GM18873 (cell line): ENCODE measurements at regions not wholly inside any gene's neighbourhood (a gene's known extent, or its start where the extent isn't known, plus 50 kb on each side); places are given as distances from the start of the nearest gene placed in this dataset.

Experiments used
- ATAC-seq: cut with Tn5 transposase; IDR thresholded peaks from one replicate; pipeline ENCODE4 v1.9.1; 2021; ENCODE audit warnings: mild to moderate bottlenecking, moderate library complexity, moderate number of reproducible peaks; ENCODE audit not compliant: unreplicated experiment, low FRiP score

DNA sequence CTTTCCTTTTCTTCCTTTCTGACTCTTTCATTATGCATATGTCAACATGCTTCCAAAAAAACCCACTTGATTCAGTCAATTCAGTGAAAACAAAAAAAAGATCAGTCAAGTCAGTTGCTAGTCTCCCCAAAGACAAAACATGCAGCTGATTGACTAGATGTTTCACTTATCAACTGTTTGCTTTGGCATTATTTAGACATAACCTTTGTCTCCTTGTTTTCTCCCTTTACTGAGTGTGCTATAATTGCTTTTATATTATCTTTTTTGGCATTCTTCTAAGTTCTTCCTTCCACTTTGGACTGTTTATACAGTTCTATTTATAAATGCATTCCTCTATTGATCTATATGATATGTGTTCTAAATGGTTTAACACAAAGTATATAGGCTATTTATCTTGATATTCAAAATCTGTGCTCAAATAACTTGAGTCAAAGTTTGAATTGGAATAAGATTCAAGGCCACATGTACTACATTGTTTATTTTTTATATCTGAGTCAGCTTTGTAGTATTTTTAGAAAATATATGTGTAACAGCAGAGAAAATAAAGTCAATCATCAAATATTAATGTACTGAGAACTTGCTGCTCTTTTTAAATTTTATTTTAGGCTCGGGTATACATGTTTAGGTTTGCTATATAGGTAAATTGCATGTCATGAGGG lies 260.5 kb downstream of the CENPW start:
- no peak for ATAC-seq

DNA sequence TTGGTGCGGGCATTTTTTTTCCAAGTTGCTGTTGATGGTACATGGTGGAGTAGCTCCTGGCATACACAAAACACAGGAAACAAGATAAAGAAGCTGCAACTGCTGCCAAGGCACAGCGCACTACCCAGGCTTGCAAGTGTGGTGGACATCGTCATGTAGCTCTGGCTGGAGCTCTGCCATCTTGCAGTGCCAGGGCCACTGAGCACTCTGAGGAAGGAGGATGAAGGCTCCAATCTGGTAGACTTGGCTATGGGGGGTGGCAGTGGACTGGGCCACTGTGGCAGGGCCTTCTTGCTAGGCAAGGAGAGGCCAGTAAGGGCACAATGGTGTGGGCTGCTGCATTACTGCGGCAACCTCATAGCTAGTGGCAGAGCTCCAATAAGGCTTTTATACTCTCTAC lies 263.5 kb downstream of the CENPW start:
- ATAC-seq, result no peak

DNA sequence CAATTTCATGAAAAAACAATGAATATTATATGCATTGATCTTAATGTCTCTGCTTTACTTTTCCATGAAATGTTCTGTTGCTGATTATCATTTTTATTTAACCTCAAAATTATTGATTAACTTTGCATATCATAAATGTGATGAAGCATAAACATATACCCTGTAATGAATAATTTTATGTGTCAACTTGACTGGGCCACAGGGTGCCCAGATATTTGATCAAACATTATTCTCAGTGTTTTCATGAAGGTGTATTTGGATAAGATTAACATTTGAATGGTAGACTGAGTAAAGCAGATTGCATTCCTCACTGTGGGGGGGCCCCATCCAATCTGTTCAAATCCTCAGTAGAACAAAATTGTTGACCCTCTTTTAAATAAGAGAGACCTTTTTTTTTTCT lies 265.2 kb downstream of the CENPW start:
- ATAC-seq, result no peak

DNA sequence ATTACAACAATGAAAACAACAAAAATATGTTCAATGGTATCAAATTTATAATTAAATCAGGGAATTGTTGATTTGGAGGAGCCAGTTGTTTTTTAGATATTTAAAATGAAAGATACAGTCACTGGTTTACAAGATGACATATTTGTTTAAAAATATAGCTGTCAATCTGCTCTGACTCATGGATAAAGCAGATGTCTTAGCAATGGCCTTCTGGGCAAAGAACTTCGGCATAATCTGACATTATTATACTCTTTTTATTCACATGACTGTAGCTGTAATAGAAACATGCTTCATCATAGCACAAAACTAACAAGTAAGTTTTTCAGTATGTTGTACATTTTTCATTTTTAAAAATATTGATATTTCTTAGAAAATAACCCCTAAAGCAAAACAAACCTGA lies 267.4 kb downstream of the CENPW start:
- ATAC-seq, result no peak

DNA sequence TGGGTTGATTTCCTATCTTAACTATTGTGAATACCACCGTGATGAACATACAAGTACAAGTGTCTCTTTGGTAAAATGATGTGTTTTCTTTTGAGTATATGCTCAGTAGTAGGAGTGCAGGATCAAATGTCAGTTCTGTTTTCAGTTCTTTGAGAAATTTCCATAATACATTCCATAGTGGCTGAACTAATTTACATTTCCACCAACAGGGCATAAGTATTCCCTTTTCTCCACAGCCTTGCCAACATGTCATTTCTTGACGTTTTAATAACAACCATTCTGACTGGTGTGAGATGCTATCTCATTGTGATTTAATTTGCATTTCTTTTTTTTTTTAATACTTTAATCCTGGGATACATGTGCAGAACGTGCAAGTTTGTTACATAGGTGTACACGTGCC lies 268.8 kb downstream of the CENPW start:
- no peak for ATAC-seq

DNA sequence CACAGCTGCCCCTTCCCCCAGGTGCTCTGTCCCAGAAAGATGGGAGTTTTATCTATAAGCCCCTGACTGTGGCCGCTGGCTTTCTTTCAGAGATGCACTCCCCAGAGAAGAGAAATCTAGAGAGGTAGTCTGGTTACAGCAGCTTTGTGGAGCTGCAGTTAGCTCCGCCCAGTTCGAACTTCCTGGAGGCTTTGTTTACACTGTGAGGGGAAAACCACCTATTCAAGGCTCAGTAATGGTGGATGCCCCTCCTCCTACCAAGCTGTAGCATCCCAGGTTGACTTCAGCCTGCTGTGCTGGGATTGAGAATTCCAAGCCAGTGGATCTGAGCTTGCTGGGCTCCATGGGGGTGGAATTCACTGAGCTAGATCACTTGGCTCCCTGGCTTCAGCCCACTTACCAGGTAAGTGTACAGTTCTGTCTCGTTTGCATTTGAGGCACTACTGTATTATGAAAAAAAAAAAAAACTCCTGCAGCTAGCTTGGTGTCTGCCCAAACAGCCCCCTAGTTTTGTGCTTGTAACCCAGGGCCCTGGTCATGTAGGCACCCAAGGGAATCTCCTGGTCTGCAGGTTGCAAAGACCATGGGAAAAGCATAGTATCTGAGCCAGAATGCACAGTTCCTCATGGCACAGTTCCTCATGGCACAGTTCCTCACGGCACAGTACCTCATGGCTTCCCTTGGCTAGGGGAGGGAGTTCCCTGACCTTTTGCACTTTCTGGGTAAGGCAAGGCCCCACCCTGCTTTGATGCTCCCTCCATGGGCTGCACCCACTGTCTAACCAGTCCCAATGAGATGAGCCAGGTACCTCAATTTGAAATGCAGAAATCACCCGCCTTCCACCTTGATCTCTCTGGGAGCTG lies 275.0 kb downstream of the CENPW start:
- peak; percentile 88 for ATAC-seq

DNA sequence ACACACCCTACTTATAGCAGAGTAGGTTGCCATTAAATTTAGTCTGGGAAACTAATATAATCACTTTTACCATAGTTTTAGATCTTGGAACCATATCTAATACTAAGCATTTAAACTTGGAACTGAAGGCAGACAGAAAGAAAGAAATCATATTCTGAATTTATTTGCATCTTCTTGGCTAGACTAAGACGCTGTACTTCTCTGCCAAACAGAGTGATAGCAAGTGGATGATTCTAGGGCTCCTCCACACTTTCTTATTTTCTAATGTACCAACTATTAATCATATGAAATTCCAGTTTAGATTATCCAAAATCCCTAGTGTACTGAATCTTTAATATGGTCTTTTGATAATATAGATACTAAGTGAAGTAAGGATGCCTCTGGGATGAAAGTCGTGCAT lies 277.0 kb downstream of the CENPW start:
- ATAC-seq, result no peak

DNA sequence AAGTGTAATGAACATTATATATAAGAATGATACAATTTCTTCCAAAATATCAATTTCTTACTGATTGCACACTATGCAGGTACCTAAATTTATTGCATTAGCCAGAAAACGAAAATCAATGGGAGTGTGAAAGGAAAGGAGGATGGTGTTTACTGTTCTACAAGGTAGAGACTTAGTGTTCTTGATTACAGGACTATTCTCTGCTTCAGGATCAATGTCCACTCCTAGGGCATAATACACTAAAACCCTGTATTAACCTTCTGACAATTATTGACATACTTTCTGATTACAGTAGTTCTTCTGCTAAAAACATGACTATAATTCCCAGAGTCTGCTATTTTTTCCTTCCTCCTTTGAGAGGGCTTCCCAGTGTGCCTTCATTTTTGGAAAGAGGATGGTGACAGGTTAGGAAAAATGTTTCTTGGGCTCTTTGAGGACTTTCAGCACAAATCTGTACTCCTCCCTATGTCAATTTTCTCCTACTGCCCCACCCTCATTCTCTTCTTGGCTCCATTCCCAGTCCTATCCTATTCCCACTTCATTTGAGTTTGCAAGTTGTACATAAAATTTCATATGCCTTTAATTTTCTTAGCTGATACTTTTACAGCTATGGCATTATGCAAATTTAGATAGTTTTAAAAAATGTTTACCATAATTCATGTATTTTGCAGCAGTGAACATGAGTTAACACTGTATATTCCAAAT lies 278.9 kb downstream of the CENPW start:
- ATAC-seq, result no peak

DNA sequence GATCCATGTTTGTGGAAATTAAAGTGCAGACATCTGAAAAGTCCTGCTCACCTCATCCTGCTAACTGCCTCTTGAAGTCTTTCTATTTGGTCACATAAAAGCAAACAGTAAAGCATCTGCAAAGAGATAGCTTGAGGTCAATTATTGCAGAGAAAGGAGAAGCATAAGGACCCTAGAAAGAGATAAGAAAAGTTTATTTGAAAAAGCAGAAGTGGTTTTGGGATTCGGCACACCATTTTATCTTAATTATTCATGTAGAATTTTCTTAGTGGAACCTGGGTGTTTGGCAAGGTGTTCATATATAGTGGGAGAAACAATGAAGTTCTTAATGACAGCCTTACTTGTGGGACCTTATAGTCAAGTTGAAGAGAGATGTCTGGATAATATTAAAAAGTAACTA lies 280.8 kb downstream of the CENPW start:
- ATAC-seq, result no peak

DNA sequence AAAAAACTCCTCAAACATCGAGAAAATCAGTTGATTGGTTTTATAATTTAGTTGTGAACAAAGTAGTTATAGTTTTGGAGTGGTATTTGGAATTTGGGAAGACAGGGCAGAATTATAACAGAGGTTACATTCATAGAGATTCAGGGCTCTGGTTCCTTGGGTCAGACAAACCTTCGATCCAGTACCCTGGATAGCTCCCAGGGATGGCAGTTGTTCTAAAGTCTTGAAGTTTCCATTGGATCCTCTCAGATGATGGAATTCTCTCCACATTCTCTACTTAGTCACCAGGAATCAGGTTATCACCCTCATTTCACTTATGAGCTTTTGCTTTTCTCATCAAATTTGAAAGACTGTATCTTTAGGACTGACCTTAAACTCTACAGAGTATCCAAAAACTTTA lies 285.1 kb downstream of the CENPW start:
- ATAC-seq, result no peak

DNA sequence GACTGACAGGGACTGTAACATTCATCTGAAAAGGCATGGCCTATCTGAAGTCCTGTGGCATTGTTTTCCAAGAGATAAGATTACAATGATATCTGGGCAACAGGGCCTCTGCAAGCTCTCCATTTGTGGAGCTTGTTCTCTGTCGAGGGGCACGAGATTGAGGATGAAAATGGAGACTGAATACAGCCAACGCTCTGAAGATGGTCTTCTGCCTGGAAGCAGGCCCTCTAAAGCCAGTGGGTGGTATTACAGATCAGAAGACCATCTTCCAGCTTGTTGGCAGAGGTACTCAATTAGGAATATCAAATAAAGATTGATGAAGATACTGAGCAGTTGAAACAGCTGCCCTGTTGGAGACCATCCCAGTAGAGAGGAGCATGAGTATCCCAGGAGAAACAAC lies 288.2 kb downstream of the CENPW start:
- no peak for ATAC-seq

DNA sequence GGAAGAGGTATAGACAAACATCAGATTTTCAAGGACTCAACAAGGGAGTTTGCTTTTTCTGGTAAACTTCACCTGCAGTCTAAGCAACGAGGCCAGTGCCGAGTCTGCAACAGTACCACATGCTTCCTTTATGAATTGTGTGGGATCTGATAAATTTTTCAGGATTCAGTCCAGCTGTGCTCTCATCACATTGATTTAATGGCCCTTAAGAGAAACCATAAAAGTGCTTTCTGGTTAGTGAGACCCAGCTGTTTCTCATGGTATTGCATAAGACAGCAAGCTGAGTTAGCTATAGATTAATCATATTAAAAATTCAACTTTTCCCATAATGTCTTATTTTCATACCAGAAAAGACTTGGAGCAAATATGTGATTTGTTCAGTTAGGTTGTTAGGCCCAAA lies 291.4 kb downstream of the CENPW start:
- no peak for ATAC-seq

DNA sequence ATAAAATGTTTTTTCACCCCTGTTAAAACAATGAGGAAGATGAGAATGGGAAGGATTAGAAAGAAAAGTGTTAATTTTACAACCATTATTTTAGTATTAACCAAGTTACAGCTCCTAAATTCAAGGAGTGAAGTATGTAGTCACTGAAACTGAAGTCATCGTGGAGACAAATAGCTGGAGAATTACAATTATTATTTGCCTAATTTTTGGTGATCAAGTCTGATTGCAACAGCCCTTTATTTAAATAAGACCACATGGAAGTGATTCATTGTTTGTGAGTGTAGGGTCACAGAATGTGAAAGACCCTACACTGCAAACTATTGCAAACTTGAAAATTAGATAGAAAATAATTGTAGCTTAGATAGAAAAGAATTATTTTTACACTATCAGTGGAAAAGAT lies 292.4 kb downstream of the CENPW start:
- no peak for ATAC-seq

DNA sequence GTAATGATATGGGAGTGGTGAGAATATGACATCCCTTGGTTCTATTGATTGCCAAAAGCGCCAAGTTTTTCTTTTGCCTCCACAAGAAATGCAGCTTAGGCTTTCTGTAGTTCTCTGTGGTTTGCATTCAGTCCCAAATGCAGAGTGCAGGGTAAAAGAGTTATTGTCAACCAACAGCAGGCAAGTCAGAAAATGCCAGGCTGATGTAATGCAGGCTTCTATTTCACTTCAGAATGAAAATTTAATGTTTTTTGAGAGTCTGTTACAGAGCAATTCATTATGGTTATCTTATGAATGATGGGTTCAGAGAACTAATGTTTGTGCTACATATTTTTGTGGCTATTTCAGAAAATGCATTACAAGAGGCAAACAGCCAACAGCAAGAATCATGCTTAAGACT lies 293.5 kb downstream of the CENPW start:
- no peak for ATAC-seq

DNA sequence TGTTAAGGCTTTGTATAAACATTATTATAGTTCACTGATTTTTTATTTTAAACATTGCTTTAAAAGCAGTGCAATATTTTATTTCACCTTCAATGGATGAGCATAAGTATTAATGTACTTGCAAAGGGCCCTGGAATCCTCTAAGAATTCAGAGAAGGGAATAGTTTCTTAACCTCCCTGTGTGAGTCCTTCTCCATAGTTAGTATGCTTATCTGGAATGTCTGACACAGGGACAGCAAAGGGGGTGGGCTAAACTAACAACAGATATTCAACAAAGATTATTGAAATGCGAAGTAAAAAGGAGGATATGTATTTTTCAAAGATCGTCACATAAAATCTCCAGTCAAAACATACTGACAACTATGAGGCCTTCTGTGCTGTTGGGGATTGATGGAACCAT lies 300.4 kb downstream of the CENPW start:
- ATAC-seq, result no peak

DNA sequence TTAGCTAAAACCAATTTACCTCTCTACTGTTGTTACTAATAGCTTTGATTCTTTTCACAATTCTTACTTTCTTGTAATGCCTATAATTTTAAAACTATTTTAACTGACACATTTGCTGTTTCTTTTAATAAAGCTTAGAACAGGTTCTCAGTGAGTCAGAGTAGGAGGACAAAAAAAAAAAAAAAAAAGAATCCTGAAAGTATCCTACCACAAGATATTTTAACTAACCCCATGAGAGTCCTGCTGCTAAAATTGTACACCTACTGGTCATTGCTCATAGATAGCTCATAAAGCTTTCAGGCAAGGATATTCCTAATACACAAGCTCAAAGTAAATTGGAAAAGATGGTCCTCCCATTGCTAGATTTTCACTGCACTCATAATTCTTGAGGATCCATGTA lies 301.0 kb downstream of the CENPW start:
- ATAC-seq, result no peak

DNA sequence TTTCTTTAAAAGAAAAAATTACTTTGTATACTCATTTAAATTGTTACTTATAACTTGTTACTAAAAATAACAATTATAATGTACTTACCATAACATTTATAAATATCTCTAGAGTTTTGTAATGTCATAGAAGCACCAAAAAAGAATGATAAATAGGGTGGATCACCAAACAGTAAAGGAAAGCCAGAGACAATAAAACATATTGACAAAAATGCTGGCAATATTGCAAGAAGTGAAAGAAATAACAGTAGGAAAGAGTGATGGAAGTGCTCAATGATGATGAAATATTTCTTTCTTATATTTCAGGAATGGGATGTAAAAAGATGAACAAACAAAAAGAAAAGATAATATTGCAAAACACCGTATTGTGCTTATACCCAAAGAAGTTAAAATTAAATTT lies 301.7 kb downstream of the CENPW start:
- no peak for ATAC-seq

DNA sequence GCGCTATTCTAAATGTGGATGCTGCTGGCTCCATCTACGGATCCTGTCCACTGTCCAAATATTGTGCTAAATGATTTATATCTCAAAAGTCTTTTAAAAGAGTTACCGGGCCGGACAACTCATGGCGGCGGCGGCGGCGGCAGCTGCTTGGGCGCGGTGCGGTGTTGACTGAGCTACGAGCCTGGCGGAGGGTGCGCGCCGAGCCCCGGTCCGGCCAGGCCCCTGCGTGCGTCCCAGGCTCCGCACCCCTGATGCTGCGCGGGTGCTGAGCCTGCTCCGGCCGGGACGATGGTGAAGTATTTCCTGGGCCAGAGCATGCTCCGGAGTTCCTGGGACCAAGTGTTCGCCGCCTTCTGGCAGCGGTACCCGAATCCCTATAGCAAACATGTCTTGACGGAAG lies 303.4 kb downstream of the CENPW start:
- no peak for ATAC-seq

DNA sequence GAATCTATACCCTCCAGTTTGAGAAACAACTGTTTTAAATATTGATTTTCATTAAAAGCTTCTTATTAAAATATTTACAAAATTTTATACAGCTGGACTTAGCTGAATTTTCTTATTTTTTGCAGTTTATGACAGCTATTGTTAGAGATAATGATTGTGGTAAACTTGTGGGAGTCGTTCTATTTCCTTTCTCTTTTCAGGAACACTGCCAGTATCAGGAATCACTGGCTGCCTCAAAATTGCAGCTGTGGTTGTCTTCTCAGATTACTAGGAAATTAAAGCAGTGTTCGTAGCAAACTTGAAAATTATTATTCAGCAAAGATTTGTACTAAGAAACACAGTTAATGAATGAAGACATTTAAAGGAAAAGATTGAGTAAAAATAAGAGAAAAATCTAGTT lies 311.0 kb downstream of the CENPW start:
- no peak for ATAC-seq

DNA sequence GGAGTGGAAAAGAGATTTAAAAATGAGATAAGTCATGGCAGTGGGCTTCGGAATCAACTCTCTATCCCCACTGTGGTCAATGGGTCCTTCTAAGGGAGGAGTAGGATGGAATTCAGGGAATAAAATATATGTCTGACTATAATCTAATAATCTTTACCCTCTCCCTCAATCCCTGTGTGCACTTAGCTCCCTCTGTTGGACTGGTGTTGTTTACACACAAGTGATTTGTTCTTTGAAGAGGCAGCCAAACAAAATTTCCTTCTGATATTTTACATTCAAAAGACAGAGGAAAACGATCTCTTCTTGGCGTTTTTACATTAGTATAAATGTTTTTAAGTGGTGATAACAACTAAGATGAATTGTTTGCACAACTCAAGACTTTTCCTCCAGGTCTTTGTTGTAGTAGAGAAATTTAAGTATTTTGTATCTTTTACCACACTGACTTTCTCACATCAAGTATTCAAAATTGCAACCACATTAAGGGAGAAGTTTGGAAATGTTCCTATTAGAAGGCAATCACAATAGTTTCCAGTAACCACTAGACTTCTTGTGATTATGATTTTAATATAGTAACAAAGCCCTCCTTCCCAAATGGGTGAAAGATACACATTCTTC lies 317.8 kb downstream of the CENPW start:
- no peak for ATAC-seq

DNA sequence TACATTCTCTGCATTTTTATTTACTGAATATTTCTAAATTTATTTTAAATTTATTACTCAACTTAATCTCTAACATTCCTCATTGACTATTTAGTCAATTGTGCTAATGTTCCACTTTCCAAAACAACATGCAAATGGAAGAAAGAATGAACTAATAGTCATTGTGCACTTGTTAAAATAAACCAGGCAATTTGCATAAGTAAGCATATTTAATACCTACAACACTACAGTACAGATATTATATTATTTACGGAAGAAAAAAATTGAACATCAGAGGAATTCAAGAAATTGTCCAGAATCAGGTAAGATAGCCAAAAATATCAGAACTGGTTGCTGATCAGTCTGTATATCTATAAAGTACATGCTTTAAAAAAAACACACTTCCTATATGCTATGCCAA lies 320.5 kb downstream of the CENPW start:
- no peak for ATAC-seq
